A172 (cell line): ENCODE measurements at regions not wholly inside any gene's neighbourhood (a gene's known extent, or its start where the extent isn't known, plus 50 kb on each side); places are given as distances from the start of the nearest gene placed in this dataset.

Experiments used
- DNase-seq: peaks from one replicate; pipeline ENCODE4 v3.0.0-alpha.2; 2015; ENCODE audit warnings: low spot score

- DNase-seq, result no peak
Observed at GRCh38 chr6:149149653-149150052, 167.9 kb upstream of the TAB2 start.

- DNase-seq, result no peak
Observed at GRCh38 chr6:149150301-149150700, 167.2 kb upstream of the TAB2 start.

- no peak for DNase-seq
Observed at GRCh38 chr6:149150801-149151398, 166.6 kb upstream of the TAB2 start.

GRCh38 chr6:149152521-149152920, 165.0 kb upstream of the TAB2 start:
- no peak for DNase-seq

- DNase-seq, result no peak
Observed at GRCh38 chr6:149153100-149153499, 164.4 kb upstream of the TAB2 start.

- no peak for DNase-seq
Observed at GRCh38 chr6:149153693-149154092, 163.8 kb upstream of the TAB2 start.

GRCh38 chr6:149154261-149154821, 163.2 kb upstream of the TAB2 start:
- no peak for DNase-seq

GRCh38 chr6:149157126-149157525, 160.4 kb upstream of the TAB2 start:
- DNase-seq, result no peak

- DNase-seq, result no peak
Observed at GRCh38 chr6:149158076-149158475, 159.4 kb upstream of the TAB2 start.

GRCh38 chr6:149160943-149161342, 156.6 kb upstream of the TAB2 start:
- no peak for DNase-seq

GRCh38 chr6:149162924-149163323, 154.6 kb upstream of the TAB2 start:
- no peak for DNase-seq

GRCh38 chr6:149164199-149164750, 153.2 kb upstream of the TAB2 start:
- DNase-seq, result no peak

- DNase-seq, result no peak
Observed at GRCh38 chr6:149166336-149166735, 151.2 kb upstream of the TAB2 start.

- no peak for DNase-seq
Observed at GRCh38 chr6:149166747-149167146, 150.8 kb upstream of the TAB2 start.

GRCh38 chr6:149168968-149169367, 148.5 kb upstream of the TAB2 start:
- no peak for DNase-seq

- DNase-seq, result peak; percentile 63
Observed at GRCh38 chr6:149169761-149170511, 147.6 kb upstream of the TAB2 start.

- DNase-seq, result no peak
Observed at GRCh38 chr6:149170564-149171452, 146.7 kb upstream of the TAB2 start.

- no peak for DNase-seq
Observed at GRCh38 chr6:149173222-149173621, 144.3 kb upstream of the TAB2 start.

GRCh38 chr6:149174962-149175361, 142.6 kb upstream of the TAB2 start:
- DNase-seq, result no peak

GRCh38 chr6:149176971-149177667, 140.4 kb upstream of the TAB2 start:
- DNase-seq, result no peak

GRCh38 chr6:149179431-149179830, 138.1 kb upstream of the TAB2 start:
- no peak for DNase-seq
